CD4-positive, alpha-beta T cell (primary cell): ENCODE measurements at regions not wholly inside any gene's neighbourhood (a gene's known extent, or its start where the extent isn't known, plus 50 kb on each side); places are given as distances from the start of the nearest gene placed in this dataset.

ENCODE experiments used
- ATAC-seq: fragments of 200-7000 bp; cut with Tn5 transposase; one replicate; pipeline ENCODE4 v1.10.0; 2022; ENCODE audit warnings: mild to moderate bottlenecking; ENCODE audit not compliant: poor library complexity
- CTCF ChIA-PET: fragments of 350-600 bp; sonication (Branson Sonifier 250); formaldehyde crosslinking; loops from one replicate; lab custom pipeline; 2021; ENCODE audit warnings: antibody characterized with exemption, inconsistent platforms; lab: Charles Lee
- POLR2A ChIA-PET: fragments of 350-600 bp; sonication (Branson Sonifier 250); formaldehyde crosslinking; loops from one replicate; lab custom pipeline; 2021; ENCODE audit warnings: antibody characterized with exemption, inconsistent platforms; lab: Charles Lee
- DNase-seq, 14 experiments: peaks; one replicate each; pipeline ENCODE4 v3.0.0-alpha.2; 2013 to 2020; ENCODE audit warnings: mixed read lengths in 2 of 14
- H3K27ac ChIP-seq, 2 donors: one replicate each; pipeline versions ENCODE4 v1.5.1 to v1.7.0; 2013; ENCODE audit warnings: low read length in 2 of 2, low read depth in 1 of 2, mild to moderate bottlenecking in 1 of 2
- H3K27me3 ChIP-seq, 2 experiments: 1 replicate in 1 of 2; 2 replicates in 1 of 2; pipeline versions ENCODE4 v1.6.1 to v1.7.0; 2013; ENCODE audit warnings: low read length in 2 of 2, control low read depth in 1 of 2, mild to moderate bottlenecking in 1 of 2, moderate library complexity in 1 of 2; ENCODE audit not compliant: insufficient read depth in 2 of 2, control insufficient read depth in 1 of 2
- H3K36me3 ChIP-seq: one replicate; pipeline ENCODE4 v1.6.1; 2013; ENCODE audit warnings: low read length, control low read depth; ENCODE audit not compliant: insufficient read depth
- H3K4me1 ChIP-seq: one replicate; pipeline ENCODE4 v1.6.1; 2013; ENCODE audit warnings: low read length, control low read depth; ENCODE audit not compliant: insufficient read depth
- H3K4me3 ChIP-seq: one replicate; pipeline ENCODE4 v1.5.1; 2013; ENCODE audit warnings: mild to moderate bottlenecking, low read length, moderate library complexity
- H3K9me3 ChIP-seq, 2 experiments: 1 replicate in 1 of 2; 2 replicates in 1 of 2; pipeline versions ENCODE4 v1.6.1 to v1.7.0; 2013; ENCODE audit warnings: low read length in 2 of 2, mild to moderate bottlenecking in 2 of 2, control low read depth in 1 of 2, moderate library complexity in 1 of 2; ENCODE audit not compliant: control insufficient read depth in 1 of 2, insufficient read depth in 1 of 2
- H3K27ac Mint-ChIP-seq: one replicate; pipeline ENCODE4 v1.8.0; 2020; ENCODE audit warnings: mixed read lengths
- H3K27me3 Mint-ChIP-seq: one replicate; pipeline ENCODE4 v1.8.0; 2021; ENCODE audit warnings: mixed read lengths
- H3K36me3 Mint-ChIP-seq: one replicate; pipeline ENCODE4 v1.8.0; 2021; ENCODE audit warnings: low read depth, mixed read lengths
- H3K4me1 Mint-ChIP-seq: one replicate; pipeline ENCODE4 v1.8.0; 2021; ENCODE audit warnings: low read depth, mixed read lengths
- H3K4me3 Mint-ChIP-seq: one replicate; pipeline ENCODE4 v1.8.0; 2020; ENCODE audit warnings: mild to moderate bottlenecking, mixed read lengths
- H3K9me3 Mint-ChIP-seq: one replicate; pipeline ENCODE4 v1.8.0; 2020; ENCODE audit warnings: mixed read lengths
- intact Hi-C, 2 experiments: fragments of 100-400 bp; cut with DNase I in 1 of 2; cut with micrococcal nuclease in 1 of 2; formaldehyde crosslinking; loops; one replicate each; pipeline versions ENCODE4 v1.15.1 to v1.9.0; 2023 to 2025; cut with DNase I, micrococcal nuclease
- TF ChIP-seq, protein P1 (sequence below): fragments of 200-600 bp; IDR thresholded peaks from one replicate; pipeline ENCODE4 v1.8.0; 2022; ENCODE audit warnings: antibody characterized with exemption, mild to moderate bottlenecking

DNA sequence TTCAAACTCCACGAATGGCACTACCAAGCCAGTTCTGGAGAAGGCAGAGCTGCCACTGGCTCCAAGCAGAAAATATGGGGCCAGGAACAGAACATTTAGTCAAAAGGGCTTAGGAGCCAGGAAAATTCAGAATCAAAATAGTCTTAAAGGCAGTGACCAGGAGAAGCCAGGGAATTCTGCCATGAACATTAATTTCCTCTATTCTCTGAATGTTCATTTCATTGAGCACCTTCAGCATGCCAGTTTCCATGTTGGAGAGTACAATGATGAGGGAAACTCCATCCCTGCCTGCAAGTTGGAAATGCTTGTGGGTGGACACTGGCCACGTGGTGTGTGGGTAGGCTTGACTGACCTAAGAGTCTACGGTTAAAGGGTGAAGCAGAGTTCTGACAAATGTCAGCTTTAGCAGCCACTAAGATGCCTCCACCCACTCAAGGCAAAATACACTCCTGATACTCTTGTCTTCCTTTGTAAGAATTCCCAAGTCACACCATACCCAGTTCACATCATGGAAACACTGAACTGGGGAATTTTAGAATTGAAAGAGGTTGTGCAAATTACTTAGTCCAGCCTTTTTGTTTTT is 190.1 kb upstream of the C1QTNF7 start:
- Histone ChIP-seq H3K4me1 (peaks cover 16% of the 10 kb centered on the region), H3K9me3 (no peaks in the 10 kb centered on the region), H3K4me3 (no peak overlapping the region), H3K27ac (no peak overlapping the region), H3K36me3 (no peaks in the 10 kb centered on the region), H3K27me3 (no peaks in the 10 kb centered on the region)
- Mint-ChIP-seq H3K27ac (no peak overlapping the region), H3K4me3 (no peak overlapping the region), H3K4me1 (peaks cover 23% of the 10 kb centered on the region), H3K9me3 (no peaks in the 10 kb centered on the region), H3K27me3 (no peaks in the 10 kb centered on the region), H3K36me3 (no peaks in the 10 kb centered on the region)
- TF ChIP-seq, protein P1, sequence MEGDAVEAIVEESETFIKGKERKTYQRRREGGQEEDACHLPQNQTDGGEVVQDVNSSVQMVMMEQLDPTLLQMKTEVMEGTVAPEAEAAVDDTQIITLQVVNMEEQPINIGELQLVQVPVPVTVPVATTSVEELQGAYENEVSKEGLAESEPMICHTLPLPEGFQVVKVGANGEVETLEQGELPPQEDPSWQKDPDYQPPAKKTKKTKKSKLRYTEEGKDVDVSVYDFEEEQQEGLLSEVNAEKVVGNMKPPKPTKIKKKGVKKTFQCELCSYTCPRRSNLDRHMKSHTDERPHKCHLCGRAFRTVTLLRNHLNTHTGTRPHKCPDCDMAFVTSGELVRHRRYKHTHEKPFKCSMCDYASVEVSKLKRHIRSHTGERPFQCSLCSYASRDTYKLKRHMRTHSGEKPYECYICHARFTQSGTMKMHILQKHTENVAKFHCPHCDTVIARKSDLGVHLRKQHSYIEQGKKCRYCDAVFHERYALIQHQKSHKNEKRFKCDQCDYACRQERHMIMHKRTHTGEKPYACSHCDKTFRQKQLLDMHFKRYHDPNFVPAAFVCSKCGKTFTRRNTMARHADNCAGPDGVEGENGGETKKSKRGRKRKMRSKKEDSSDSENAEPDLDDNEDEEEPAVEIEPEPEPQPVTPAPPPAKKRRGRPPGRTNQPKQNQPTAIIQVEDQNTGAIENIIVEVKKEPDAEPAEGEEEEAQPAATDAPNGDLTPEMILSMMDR, result no peak
- ChIA-PET CTCF (no interaction called here), POLR2A (no interaction called here)
- DNase-seq (no peak), ATAC-seq (no peak)
- intact Hi-C loops, result loop anchor here (1.0 to 10.0 kb wide), 5 partner anchors 219 to 1583 kb away; no protein-coding TSS in a partner anchor

DNA sequence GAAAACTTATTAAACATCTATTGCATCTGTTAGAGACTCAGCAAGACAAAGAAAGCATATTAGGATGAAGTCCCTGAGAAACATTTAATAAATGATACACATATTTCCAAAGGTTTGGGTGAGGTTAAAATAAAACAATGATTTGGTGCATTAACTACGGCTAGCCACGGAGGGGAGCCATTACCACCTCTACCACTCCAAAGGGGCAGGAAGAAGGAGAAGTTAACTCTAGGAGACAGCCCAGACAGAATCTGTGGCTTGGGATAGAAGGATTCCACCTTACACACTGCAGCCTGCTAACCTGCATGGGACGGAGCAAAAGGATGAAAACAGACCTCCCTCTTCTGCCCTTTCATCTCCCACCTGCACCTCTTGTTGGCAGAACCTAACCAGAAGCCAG is 189.1 kb upstream of the C1QTNF7 start:
- no peak overlapping the region for H3K4me3 ChIP-seq
- Mint-ChIP-seq H3K27ac (no peak overlapping the region), H3K4me1 (peaks cover 13% of the 10 kb centered on the region), H3K27me3 (no peaks in the 10 kb centered on the region), H3K9me3 (no peaks in the 10 kb centered on the region), H3K36me3 (no peaks in the 10 kb centered on the region), H3K4me3 (no peak overlapping the region)
- no peak overlapping the region for H3K27ac ChIP-seq
- H3K4me1 ChIP-seq, result peaks cover 7% of the 10 kb centered on the region
- CTCF ChIA-PET, result no interaction called here
- H3K36me3 ChIP-seq, result no peaks in the 10 kb centered on the region
- intact Hi-C loops, result loop anchor here (1.0 to 10.0 kb wide), 5 partner anchors 218 to 1584 kb away; no protein-coding TSS in a partner anchor
- DNase-seq (peak in 6 of 14 experiments; percentile 5 to 56 (median 38)), ATAC-seq (peak; percentile 52)
- POLR2A ChIA-PET, result no interaction called here
- H3K27me3 ChIP-seq, result no peaks in the 10 kb centered on the region
- TF ChIP-seq, protein P1, result peak; percentile 54
- no peaks in the 10 kb centered on the region for H3K9me3 ChIP-seq

DNA sequence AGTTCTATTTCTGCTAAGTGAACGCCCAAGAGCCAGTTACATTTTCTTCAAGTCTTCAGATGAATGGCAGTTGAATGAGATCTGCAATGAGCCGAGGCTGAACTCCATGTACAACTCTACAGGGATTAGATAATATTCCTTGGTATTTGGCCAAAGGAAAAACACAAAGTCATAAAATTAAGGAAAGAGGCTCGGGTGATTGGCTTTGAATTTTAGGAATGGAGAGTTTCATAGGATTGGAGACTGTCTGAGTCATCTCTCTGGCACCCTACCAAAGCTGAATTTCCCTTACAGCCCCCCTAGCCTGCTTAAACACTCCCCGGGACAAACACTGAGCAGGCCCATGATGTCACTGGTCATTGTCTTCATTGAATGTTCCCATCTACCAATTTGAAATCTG is 188.0 kb upstream of the C1QTNF7 start:
- TF ChIP-seq, protein P1, result no peak
- CTCF ChIA-PET, result no interaction called here
- no peak for ATAC-seq

More for the DNA sequence above, 188.0 kb upstream of the C1QTNF7 start:
- Histone ChIP-seq H3K4me3 (no peak overlapping the region), H3K27ac (no peak overlapping the region), H3K36me3 (no peaks in the 10 kb centered on the region), H3K9me3 (no peaks in the 10 kb centered on the region), H3K4me1 (no peaks in the 10 kb centered on the region), H3K27me3 (no peaks in the 10 kb centered on the region)
- DNase-seq, result no peak
- intact Hi-C loops, result loop anchor here (2.0 to 10.0 kb wide), 4 partner anchors 217 to 1585 kb away; no protein-coding TSS in a partner anchor
- Mint-ChIP-seq H3K27me3 (no peaks in the 10 kb centered on the region), H3K4me1 (peaks cover 3% of the 10 kb centered on the region), H3K27ac (no peak overlapping the region), H3K4me3 (no peak overlapping the region), H3K9me3 (no peaks in the 10 kb centered on the region), H3K36me3 (no peaks in the 10 kb centered on the region)
- POLR2A ChIA-PET, result no interaction called here
